DND-41 (cell line): ENCODE measurements at regions not wholly inside any gene's neighbourhood (a gene's known extent, or its start where the extent isn't known, plus 50 kb on each side); places are given as distances from the start of the nearest gene placed in this dataset.

Experiments used
- EZH2 ChIP-seq: IDR thresholded peaks from 3 replicates; pipeline ENCODE4 v1.6.1; 2012; ENCODE audit warnings: borderline replicate concordance, low read depth, mild to moderate bottlenecking, moderate library complexity, low read length, inconsistent platforms; ENCODE audit not compliant: severe bottlenecking
- TF ChIP-seq, protein P1 (sequence below): IDR thresholded peaks from 2 replicates; pipeline ENCODE4 v1.5.1; 2012; ENCODE audit warnings: borderline replicate concordance, low read length, moderate library complexity, mild to moderate bottlenecking; ENCODE audit not compliant: poor library complexity, severe bottlenecking; ENCODE audit errors: extremely low read depth

DNA sequence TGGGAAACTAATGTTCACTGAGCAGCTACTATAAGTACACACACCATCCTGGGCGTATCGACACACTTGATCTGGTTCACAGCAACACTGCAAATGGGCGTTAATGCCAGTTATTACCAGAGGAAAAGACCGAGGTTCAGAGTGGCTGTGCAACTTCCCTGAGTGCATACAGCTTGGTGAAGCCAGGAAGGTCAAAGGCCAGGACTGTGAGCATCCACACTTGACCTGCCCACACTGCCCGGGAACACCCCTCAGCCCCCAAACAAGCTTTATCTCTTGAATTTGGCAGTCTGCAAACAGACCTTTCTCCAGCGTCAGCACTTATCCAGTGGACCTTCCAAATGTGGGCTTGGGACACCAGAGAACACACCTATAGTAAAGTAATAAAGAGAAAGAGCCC, 312.6 kb downstream of the BCL11B start:
- TF ChIP-seq, protein P1, sequence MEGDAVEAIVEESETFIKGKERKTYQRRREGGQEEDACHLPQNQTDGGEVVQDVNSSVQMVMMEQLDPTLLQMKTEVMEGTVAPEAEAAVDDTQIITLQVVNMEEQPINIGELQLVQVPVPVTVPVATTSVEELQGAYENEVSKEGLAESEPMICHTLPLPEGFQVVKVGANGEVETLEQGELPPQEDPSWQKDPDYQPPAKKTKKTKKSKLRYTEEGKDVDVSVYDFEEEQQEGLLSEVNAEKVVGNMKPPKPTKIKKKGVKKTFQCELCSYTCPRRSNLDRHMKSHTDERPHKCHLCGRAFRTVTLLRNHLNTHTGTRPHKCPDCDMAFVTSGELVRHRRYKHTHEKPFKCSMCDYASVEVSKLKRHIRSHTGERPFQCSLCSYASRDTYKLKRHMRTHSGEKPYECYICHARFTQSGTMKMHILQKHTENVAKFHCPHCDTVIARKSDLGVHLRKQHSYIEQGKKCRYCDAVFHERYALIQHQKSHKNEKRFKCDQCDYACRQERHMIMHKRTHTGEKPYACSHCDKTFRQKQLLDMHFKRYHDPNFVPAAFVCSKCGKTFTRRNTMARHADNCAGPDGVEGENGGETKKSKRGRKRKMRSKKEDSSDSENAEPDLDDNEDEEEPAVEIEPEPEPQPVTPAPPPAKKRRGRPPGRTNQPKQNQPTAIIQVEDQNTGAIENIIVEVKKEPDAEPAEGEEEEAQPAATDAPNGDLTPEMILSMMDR, result no peak
- TF ChIP-seq EZH2, result no peak
